ENCODE measurements at regions not wholly inside any gene's neighbourhood (a gene's known extent, or its start where the extent isn't known, plus 50 kb on each side); places are given as distances from the start of the nearest gene placed in this dataset.
A peak's percentile ranks its signal among the peaks of the same experiment; 100 is the strongest.
"Not testable (repeated sequence)": the region's sequence is repeated elsewhere in the genome, so short reads cannot be mapped to it uniquely, and the experiment has no call there.

DNA sequence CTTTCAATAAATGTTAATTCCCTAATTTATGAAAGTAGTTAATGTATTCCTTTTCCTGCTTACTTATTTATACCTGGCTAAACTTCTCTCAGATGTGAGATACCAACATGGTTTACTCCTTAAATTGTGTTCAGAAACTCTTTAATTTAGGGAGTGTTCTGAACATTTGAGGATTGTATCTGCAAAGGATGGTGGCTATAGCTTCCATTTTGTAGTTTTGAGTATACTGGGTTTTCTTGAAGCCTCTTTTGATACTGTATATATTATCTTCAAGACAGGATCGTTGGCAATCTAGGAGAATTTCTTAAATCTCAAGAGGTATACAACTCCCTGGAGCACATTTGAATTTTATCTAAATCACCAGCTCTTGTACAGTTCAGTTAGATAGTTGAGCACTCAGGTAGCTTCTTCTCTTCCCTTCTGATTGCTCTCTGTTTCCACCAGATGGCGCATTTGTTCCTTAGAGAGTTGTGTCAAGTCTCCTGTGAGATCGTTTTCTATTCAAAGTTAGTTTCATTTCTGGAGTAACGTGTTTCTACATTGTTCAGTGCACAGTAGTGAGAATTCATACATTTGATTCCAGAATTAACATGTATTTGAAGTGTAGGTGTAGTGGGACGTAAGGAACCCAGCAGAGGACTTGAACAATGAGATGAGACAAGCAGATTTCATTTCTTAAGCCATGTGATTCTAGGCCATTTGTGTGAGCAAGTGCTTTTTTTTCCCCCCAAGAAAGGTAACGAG is 63.2 kb upstream of the GARIN1A start:
- DNase-seq (ENCODE audit: low read depth) = peak; percentile 62

DNA sequence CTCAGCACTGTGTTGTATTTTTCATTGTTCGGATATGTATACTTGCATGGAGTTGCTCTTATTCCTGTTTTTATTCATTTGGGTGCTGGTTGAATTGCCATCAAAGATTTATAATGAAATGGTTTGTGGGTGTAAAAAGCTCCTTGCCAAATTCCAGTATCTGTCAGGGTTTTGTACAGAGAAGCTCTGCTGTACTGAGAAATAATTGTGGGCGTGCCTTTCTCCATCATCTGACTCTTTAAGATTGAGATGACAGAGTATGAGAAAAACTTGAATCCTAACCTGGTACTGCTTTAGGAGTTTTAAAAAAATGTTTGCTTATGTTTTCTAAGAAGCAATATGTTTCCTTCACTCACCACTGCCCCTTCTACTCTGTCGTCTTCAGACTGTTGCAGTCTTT is 58.7 kb upstream of the GARIN1A start:
- not testable (repeated sequence) for DNase-seq (ENCODE audit: low read depth); H3K4me3 ChIP-seq (ENCODE audit: low read depth, low read length)

More for the DNA sequence above, 63.2 kb upstream of the GARIN1A start:
- peak overlapping the region; percentile 15 for H3K4me3 ChIP-seq (ENCODE audit: low read depth, low read length)
- peak; percentile 38 for TF ChIP-seq CTCF (IDR thresholded peaks at IDR 0.05; ENCODE audit: insufficient read depth, low read length)

DNA sequence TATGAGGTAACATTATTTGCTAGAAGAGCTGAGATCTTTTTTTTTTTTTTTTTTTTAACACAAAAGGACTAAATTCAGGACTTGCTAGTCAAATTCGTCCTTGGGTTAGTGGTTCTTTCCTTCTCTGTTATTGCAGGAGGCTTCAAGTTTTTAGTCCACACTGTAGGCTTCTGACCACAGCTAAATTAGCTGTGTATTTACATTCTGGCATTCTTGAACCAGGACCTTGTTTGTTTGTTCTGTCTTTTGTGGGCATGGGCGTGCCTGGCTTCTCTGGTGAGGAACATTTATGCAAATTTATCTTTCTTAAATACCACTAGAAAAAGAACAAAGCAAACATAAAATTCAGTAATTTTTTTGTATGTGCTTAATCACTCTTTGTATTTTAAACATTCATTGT is 57.3 kb upstream of the GARIN1A start:
- not testable (repeated sequence) for H3K4me3 ChIP-seq (ENCODE audit: low read depth, low read length); DNase-seq (ENCODE audit: low read depth)

- H3K4me3 ChIP-seq (ENCODE audit: low read depth, low read length); DNase-seq (ENCODE audit: low read depth): not testable (repeated sequence)
These were observed 55.3 kb upstream of the GARIN1A start for GRCh38 chr7:128616799-128617198.

Data from fibroblast of the aortic adventitia (primary cell).